Liver (tissue), 8 donors: ENCODE measurements at regions not wholly inside any gene's neighbourhood (a gene's known extent, or its start where the extent isn't known, plus 50 kb on each side); places are given as distances from the start of the nearest gene placed in this dataset.

ENCODE experiments used
- DNase-seq: peaks from one replicate; pipeline ENCODE4 v3.0.0-alpha.2; 2017; ENCODE audit warnings: low spot score
- H3K27ac ChIP-seq, 2 donors: one replicate each; pipeline ENCODE4 v1.7.0; 2013; ENCODE audit warnings: inconsistent platforms in 2 of 2, low read length in 2 of 2, control low read depth in 1 of 2, low read depth in 1 of 2, mild to moderate bottlenecking in 1 of 2
- H3K27me3 ChIP-seq, 4 donors: one replicate each; pipeline versions ENCODE4 v1.6.1 to v1.7.0; 2013; ENCODE audit warnings: low read length in 3 of 4, inconsistent platforms in 1 of 4, mild to moderate bottlenecking in 1 of 4, moderate library complexity in 1 of 4; ENCODE audit not compliant: control insufficient read depth in 4 of 4, insufficient read depth in 4 of 4
- H3K36me3 ChIP-seq, 4 donors: one replicate each; pipeline versions ENCODE4 v1.6.1 to v1.7.0; 2013; ENCODE audit warnings: low read length in 3 of 4, mild to moderate bottlenecking in 3 of 4, low read depth in 1 of 4, moderate library complexity in 1 of 4; ENCODE audit not compliant: control insufficient read depth in 4 of 4, insufficient read depth in 3 of 4
- H3K4me1 ChIP-seq, 4 donors: one replicate each; pipeline versions ENCODE4 v1.6.1 to v1.7.0; 2013; ENCODE audit warnings: low read length in 3 of 4, mild to moderate bottlenecking in 3 of 4, moderate library complexity in 1 of 4; ENCODE audit not compliant: control insufficient read depth in 4 of 4, insufficient read depth in 4 of 4
- H3K4me3 ChIP-seq, 3 donors: one replicate each; pipeline versions ENCODE4 v1.6.1 to v1.7.0; 2013; ENCODE audit warnings: low read length in 3 of 3, control low read depth in 1 of 3, low read depth in 1 of 3, mild to moderate bottlenecking in 1 of 3
- H3K9ac ChIP-seq, 2 donors: one replicate each; pipeline ENCODE4 v1.7.0; 2013; ENCODE audit warnings: low read length in 2 of 2, mild to moderate bottlenecking in 2 of 2, moderate library complexity in 2 of 2, control low read depth in 1 of 2, low read depth in 1 of 2
- H3K9me3 ChIP-seq, 4 donors: one replicate each; pipeline versions ENCODE4 v1.6.1 to v1.7.0; 2013; ENCODE audit warnings: low read length in 3 of 4; ENCODE audit not compliant: control insufficient read depth in 4 of 4
- ATF3 ChIP-seq: IDR thresholded peaks from 2 replicates; pipeline ENCODE4 v1.6.1; 2016; ENCODE audit warnings: antibody characterized with exemption
- CTCF ChIP-seq: fragments of 150-350 bp; IDR thresholded peaks from 2 replicates; pipeline ENCODE4 v1.5.1; 2017; ENCODE audit warnings: improper control_type of control experiment, low read depth, low read length; ENCODE audit not compliant: missing input control
- EGR1 ChIP-seq, 2 donors: IDR thresholded peaks; 2 replicates each; pipeline ENCODE4 v1.6.1; 2016 to 2018; ENCODE audit warnings: antibody characterized with exemption in 2 of 2, low read depth in 2 of 2
- FOXA1 ChIP-seq: IDR thresholded peaks from 2 replicates; pipeline ENCODE4 v1.6.1; 2016; ENCODE audit warnings: antibody characterized with exemption
- FOXA2 ChIP-seq: IDR thresholded peaks from 2 replicates; pipeline ENCODE4 v1.6.1; 2016; ENCODE audit warnings: antibody characterized with exemption
- GABPA ChIP-seq, 2 donors: IDR thresholded peaks in 1 of 2; conservative IDR thresholded peaks in 1 of 2; 2 replicates each; pipeline ENCODE4 v1.6.1; 2016; ENCODE audit warnings: antibody characterized with exemption in 2 of 2, mild to moderate bottlenecking in 1 of 2, moderate library complexity in 1 of 2
- HNF4A ChIP-seq, 2 donors: conservative IDR thresholded peaks; 2 replicates each; pipeline ENCODE4 v1.6.1; 2016; ENCODE audit warnings: antibody characterized with exemption in 2 of 2, mild to moderate bottlenecking in 2 of 2
- HNF4G ChIP-seq: IDR thresholded peaks from 2 replicates; pipeline ENCODE4 v1.6.1; 2016; ENCODE audit warnings: antibody characterized with exemption
- JUND ChIP-seq, 2 donors: IDR thresholded peaks; 2 replicates each; pipeline ENCODE4 v1.6.1; 2016; ENCODE audit warnings: antibody characterized with exemption in 2 of 2
- MAX ChIP-seq: IDR thresholded peaks from 2 replicates; pipeline ENCODE4 v1.6.1; 2016; ENCODE audit warnings: antibody characterized with exemption
- NR2F2 ChIP-seq: IDR thresholded peaks from 2 replicates; pipeline ENCODE4 v1.6.1; 2016; ENCODE audit warnings: antibody characterized with exemption
- RAD21 ChIP-seq, 2 donors: IDR thresholded peaks; 2 replicates each; pipeline ENCODE4 v1.6.1; 2016; ENCODE audit warnings: antibody characterized with exemption in 2 of 2, mild to moderate bottlenecking in 2 of 2
- REST ChIP-seq: IDR thresholded peaks from 2 replicates; pipeline ENCODE4 v1.6.1; 2016; ENCODE audit warnings: antibody characterized with exemption, mild to moderate bottlenecking
- RXRA ChIP-seq, 2 donors: IDR thresholded peaks; 2 replicates each; pipeline ENCODE4 v1.6.1; 2017 to 2018; ENCODE audit warnings: antibody characterized with exemption in 2 of 2, mild to moderate bottlenecking in 1 of 2
- SP1 ChIP-seq: IDR thresholded peaks from 2 replicates; pipeline ENCODE4 v1.6.1; 2018; ENCODE audit warnings: antibody characterized with exemption, mild to moderate bottlenecking
- TAF1 ChIP-seq: conservative IDR thresholded peaks from 2 replicates; pipeline ENCODE4 v1.6.1; 2016; ENCODE audit warnings: antibody characterized with exemption, mild to moderate bottlenecking
- YY1 ChIP-seq: IDR thresholded peaks from 2 replicates; pipeline ENCODE4 v1.6.1; 2016; ENCODE audit warnings: antibody characterized with exemption, mild to moderate bottlenecking
- ZBTB33 ChIP-seq: IDR thresholded peaks from 2 replicates; pipeline ENCODE4 v1.6.1; 2016; ENCODE audit warnings: antibody characterized with exemption
- WGBS: extraction: QIAGEN DNeasy Blood & Tissue Kit; methylation state at CpG from one replicate; pipeline ENCODE4 v1.1.7; 2013; 5-methylcytosine and 5-hydroxymethylcytosine counted together
- donor health status: healthy.
- donor health status: healthy.
- donor health status: healthy.
- donor health status: healthy.
- donor health status: healthy.

GRCh38 chr15:23762026-23762425 lies 74.9 kb upstream of the NDN start:
- no peaks in the 10 kb centered on the region for H3K27me3 ChIP-seq
- no peak overlapping the region for H3K27ac ChIP-seq
- 49% methylated on average over 8 of the region's 8 CpGs for WGBS
- no peak for DNase-seq
- TF ChIP-seq MAX (no peak), EGR1 (IDR thresholded peaks at IDR 0.05; ENCODE audit: low read depth in 2 of 2) (no peak), FOXA2 (no peak), TAF1 (no peak), NR2F2 (no peak), GABPA (IDR thresholded peaks at IDR 0.05 in 1 of 2, conservative IDR thresholded peaks at IDR 0.05 in 1 of 2) (no peak), JUND (IDR thresholded peaks at IDR 0.05) (no peak), RAD21 (IDR thresholded peaks at IDR 0.05) (no peak), RXRA (IDR thresholded peaks at IDR 0.05) (no peak), HNF4A (conservative IDR thresholded peaks at IDR 0.05) (no peak), FOXA1 (no peak), YY1 (no peak), HNF4G (no peak), ATF3 (no peak), ZBTB33 (no peak), REST (no peak)
- no peak overlapping the region for H3K4me3 ChIP-seq
- H3K9me3 ChIP-seq, result no peaks in the 10 kb centered on the region
- no peaks in the 10 kb centered on the region for H3K4me1 ChIP-seq
- H3K36me3 ChIP-seq, result no peaks in the 10 kb centered on the region
- H3K9ac ChIP-seq, result no peak overlapping the region

GRCh38 chr15:23763021-23763420 lies 75.9 kb upstream of the NDN start:
- no peak overlapping the region for H3K9ac ChIP-seq
- WGBS, result 82% methylated on average over 9 of the region's 9 CpGs

More at GRCh38 chr15:23763021-23763420, 75.9 kb upstream of the NDN start:
- TF ChIP-seq JUND (IDR thresholded peaks at IDR 0.05) (no peak), FOXA2 (no peak), HNF4A (conservative IDR thresholded peaks at IDR 0.05) (no peak), EGR1 (IDR thresholded peaks at IDR 0.05; ENCODE audit: low read depth in 2 of 2) (no peak), CTCF (no peak), TAF1 (no peak), NR2F2 (no peak), GABPA (IDR thresholded peaks at IDR 0.05 in 1 of 2, conservative IDR thresholded peaks at IDR 0.05 in 1 of 2) (no peak), REST (no peak), ATF3 (no peak), SP1 (no peak), YY1 (no peak)
- H3K4me3 ChIP-seq, result no peak overlapping the region
- no peaks in the 10 kb centered on the region for H3K9me3 ChIP-seq
- DNase-seq, result no peak
- no peaks in the 10 kb centered on the region for H3K4me1 ChIP-seq
- no peak overlapping the region for H3K27ac ChIP-seq
- H3K27me3 ChIP-seq, result no peaks in the 10 kb centered on the region
- H3K36me3 ChIP-seq, result no peaks in the 10 kb centered on the region
